Endothelial cell of umbilical vein (primary cell): ENCODE measurements at regions not wholly inside any gene's neighbourhood (a gene's known extent, or its start where the extent isn't known, plus 50 kb on each side); places are given as distances from the start of the nearest gene placed in this dataset.

Experiments
- BruUV-seq: library from RNA; stranded (reverse); fragments of 400-500 nt; replicated peaks from 2 replicates; lab custom pipeline; 2021; lab: Mats Ljungman, UMichigan
- CTCF ChIA-PET: fragments of 300-600, 350-600 bp; sonication (Branson Sonifier 250); formaldehyde crosslinking; loops from one replicate; lab custom pipeline; 2021; ENCODE audit warnings: antibody characterized with exemption, inconsistent platforms; lab: Charles Lee
- POLR2A ChIA-PET: fragments of 300-600, 350-600 bp; sonication (Branson Sonifier 250); formaldehyde crosslinking; loops from one replicate; lab custom pipeline; 2021; ENCODE audit warnings: antibody characterized with exemption, inconsistent platforms; lab: Charles Lee
- DNase-seq: peaks from one replicate; pipeline ENCODE4 v3.0.0-alpha.2; 2011; ENCODE audit warnings: low read depth, low spot score
- FAIRE-seq: peaks from 2 replicates; lab custom pipeline; 2011; peaks lifted over from hg19 to GRCh38; lab: Jason Lieb, UNC
- H2AFZ ChIP-seq: 2 replicates; pipeline ENCODE4 v1.6.0; 2012; ENCODE audit warnings: low read depth, low read length, control low read depth, inconsistent platforms
- H3K27ac ChIP-seq: 2 replicates; pipeline ENCODE4 v1.5.1; 2011; ENCODE audit warnings: low read depth, mild to moderate bottlenecking, control low read depth, low read length, moderate library complexity; ENCODE audit not compliant: insufficient read depth
- H3K27me3 ChIP-seq, 2 experiments: 2 replicates each; pipeline versions ENCODE4 v1.6.0 to v1.6.1; 2011; ENCODE audit warnings: low read length in 2 of 2, mixed read lengths in 1 of 2; ENCODE audit not compliant: control insufficient read depth in 2 of 2, insufficient read depth in 2 of 2
- H3K36me3 ChIP-seq, 2 experiments: 2 replicates in 1 of 2; 3 replicates in 1 of 2; pipeline ENCODE4 v1.5.1; 2011; ENCODE audit warnings: low read length in 2 of 2, mild to moderate bottlenecking in 1 of 2, moderate library complexity in 1 of 2; ENCODE audit not compliant: control insufficient read depth in 2 of 2, insufficient read depth in 2 of 2; ENCODE audit errors: extremely low read depth in 1 of 2
- H3K4me1 ChIP-seq: 3 replicates; pipeline ENCODE4 v1.5.1; 2011; ENCODE audit warnings: mild to moderate bottlenecking, low read length; ENCODE audit not compliant: control insufficient read depth, insufficient read depth; ENCODE audit errors: extremely low read depth
- H3K4me2 ChIP-seq: 2 replicates; pipeline ENCODE4 v1.6.1; 2011; ENCODE audit warnings: low read length, control low read depth, mixed read lengths; ENCODE audit not compliant: insufficient read depth
- H3K4me3 ChIP-seq, 3 experiments: fragments of 200-600 bp in 1 of 3; sonication (generic), shearing (Covaris generic) in 1 of 3; replicated peaks in 1 of 3; 2 replicates each; pipeline ENCODE4 v1.5.1; 2011 to 2016; ENCODE audit warnings: control low read depth in 3 of 3, low read length in 3 of 3, mild to moderate bottlenecking in 2 of 3, inconsistent platforms in 1 of 3, low read depth in 1 of 3, moderate library complexity in 1 of 3; ENCODE audit not compliant: insufficient read depth in 1 of 3
- H3K79me2 ChIP-seq: 2 replicates; pipeline ENCODE4 v1.6.0; 2012; ENCODE audit warnings: low read length, inconsistent platforms; ENCODE audit not compliant: control insufficient read depth, insufficient read depth
- H3K9ac ChIP-seq: replicated peaks from 2 replicates; pipeline ENCODE3; 2011; ENCODE audit warnings: low read length, control low read depth; ENCODE audit not compliant: insufficient read depth; ENCODE audit errors: extremely low read depth
- H3K9me1 ChIP-seq: replicated peaks from 3 replicates; pipeline ENCODE4 v1.6.0; 2011; ENCODE audit warnings: mild to moderate bottlenecking, low read length; ENCODE audit not compliant: control insufficient read depth, insufficient read depth; ENCODE audit errors: extremely low read depth
- H3K9me3 ChIP-seq: replicated peaks from 2 replicates; pipeline ENCODE4 v1.5.1; 2012; ENCODE audit warnings: low read length, inconsistent platforms; ENCODE audit not compliant: control insufficient read depth, insufficient read depth
- H4K20me1 ChIP-seq: replicated peaks from 2 replicates; pipeline ENCODE3; 2011; ENCODE audit warnings: mild to moderate bottlenecking, low read length; ENCODE audit not compliant: control insufficient read depth, insufficient read depth; ENCODE audit errors: extremely low read depth
- CTCF ChIP-seq, 2 donors: IDR thresholded peaks; 1 replicate in 1 of 2; 2 replicates in 1 of 2; pipeline ENCODE4 v1.5.1; 2011; ENCODE audit warnings: low read length in 2 of 2, mild to moderate bottlenecking in 2 of 2, moderate library complexity in 2 of 2, control low read depth in 1 of 2, inconsistent platforms in 1 of 2, low read depth in 1 of 2; ENCODE audit not compliant: insufficient read depth in 1 of 2; ENCODE audit errors: extremely low read depth in 1 of 2
- EZH2 ChIP-seq: IDR thresholded peaks from 2 replicates; pipeline ENCODE4 v1.6.1; 2012; ENCODE audit warnings: borderline replicate concordance, low read depth, mild to moderate bottlenecking, moderate library complexity, low read length, inconsistent platforms; ENCODE audit not compliant: severe bottlenecking
- FOS ChIP-seq: IDR thresholded peaks from 2 replicates; pipeline ENCODE4 v1.6.1; 2011; ENCODE audit warnings: mild to moderate bottlenecking, low read length, moderate library complexity, borderline replicate concordance; ENCODE audit not compliant: insufficient read depth
- GATA2 ChIP-seq: IDR thresholded peaks from 2 replicates; pipeline ENCODE4 v1.7.0; 2011; ENCODE audit warnings: low read depth, mild to moderate bottlenecking, moderate library complexity, mixed read lengths, low read length; ENCODE audit not compliant: insufficient read length, insufficient read depth
- JUN ChIP-seq: IDR thresholded peaks from 2 replicates; pipeline ENCODE4 v1.6.1; 2011; ENCODE audit warnings: borderline replicate concordance, low read depth; ENCODE audit not compliant: insufficient read length, insufficient read depth
- MAX ChIP-seq: IDR thresholded peaks from 2 replicates; pipeline ENCODE4 v1.6.1; 2011; ENCODE audit not compliant: insufficient read depth, insufficient read length
- MYC ChIP-seq: IDR thresholded peaks from one replicate; pipeline ENCODE4 v1.6.1; 2011; ENCODE audit warnings: mild to moderate bottlenecking, low read depth, low read length
- POLR2A ChIP-seq: IDR thresholded peaks from 2 replicates; pipeline ENCODE4 v1.6.1; 2012; ENCODE audit warnings: low read depth, mild to moderate bottlenecking, control low read depth, low read length
- POLR2AphosphoS5 ChIP-seq: IDR thresholded peaks from 2 replicates; pipeline ENCODE4 v1.6.1; 2012; ENCODE audit warnings: low read depth, mild to moderate bottlenecking, control low read depth, low read length, moderate library complexity; ENCODE audit not compliant: insufficient read depth
- dilution Hi-C: fragments of 300-500 bp; cut with MboI; formaldehyde crosslinking; loops from one replicate; pipeline ENCODE4 v1.15.0; 2019; ENCODE audit warnings: low sequenced_read_pairs; ENCODE audit not compliant: extremely low pct_ligation_motif_present
- intact Hi-C: fragments of 100-400 bp; cut with micrococcal nuclease; formaldehyde crosslinking; loops from one replicate; pipeline ENCODE4 v1.10.0; 2022

GRCh38 chr5:176180781-176181180, 57.4 kb upstream of the SIMC1 start:
- Histone ChIP-seq H3K4me3 (no peak overlapping the region), H3K27me3 (no peaks in the 10 kb centered on the region), H2AFZ (no peak overlapping the region), H3K27ac (no peak overlapping the region), H3K9ac (no peak overlapping the region), H3K9me3 (no peaks in the 10 kb centered on the region), H3K79me2 (no peaks in the 10 kb centered on the region), H3K4me2 (no peak overlapping the region), H3K4me1 (no peaks in the 10 kb centered on the region), H4K20me1 (no peaks in the 10 kb centered on the region), H3K9me1 (no peaks in the 10 kb centered on the region), H3K36me3 (no peaks in the 10 kb centered on the region)
- ChIA-PET POLR2A (no interaction called here), CTCF (no interaction called here)
- TF ChIP-seq GATA2 (no peak), MYC (no peak), JUN (no peak), POLR2AphosphoS5 (no peak), MAX (no peak), CTCF (IDR thresholded peaks at IDR 0.05; ENCODE audit: extremely low read depth in 1 of 2, insufficient read depth in 1 of 2, low read depth in 1 of 2, low read length in 2 of 2) (no peak), EZH2 (no peak), POLR2A (no peak), FOS (no peak)
- intact Hi-C loops: no loop called here
- DNase-seq: no peak
- no peak for FAIRE-seq
- BruUV-seq: no TSS peak
- dilution Hi-C loops: no loop called here
